Fibroblast of skin of scalp (primary cell): ENCODE measurements at regions not wholly inside any gene's neighbourhood (a gene's known extent, or its start where the extent isn't known, plus 50 kb on each side); places are given as distances from the start of the nearest gene placed in this dataset.
A peak's percentile ranks its signal among the peaks of the same experiment; 100 is the strongest.
"Not testable (repeated sequence)": the region's sequence is repeated elsewhere in the genome, so short reads cannot be mapped to it uniquely, and the experiment has no call there.

ENCODE experiments used
- DNase-seq: peaks from one replicate; pipeline ENCODE4 v3.0.0-alpha.2; 2013

GRCh38 chr6:25125736-25126135 is 153.4 kb upstream of the CARMIL1 start:
- DNase-seq: no peak

DNA sequence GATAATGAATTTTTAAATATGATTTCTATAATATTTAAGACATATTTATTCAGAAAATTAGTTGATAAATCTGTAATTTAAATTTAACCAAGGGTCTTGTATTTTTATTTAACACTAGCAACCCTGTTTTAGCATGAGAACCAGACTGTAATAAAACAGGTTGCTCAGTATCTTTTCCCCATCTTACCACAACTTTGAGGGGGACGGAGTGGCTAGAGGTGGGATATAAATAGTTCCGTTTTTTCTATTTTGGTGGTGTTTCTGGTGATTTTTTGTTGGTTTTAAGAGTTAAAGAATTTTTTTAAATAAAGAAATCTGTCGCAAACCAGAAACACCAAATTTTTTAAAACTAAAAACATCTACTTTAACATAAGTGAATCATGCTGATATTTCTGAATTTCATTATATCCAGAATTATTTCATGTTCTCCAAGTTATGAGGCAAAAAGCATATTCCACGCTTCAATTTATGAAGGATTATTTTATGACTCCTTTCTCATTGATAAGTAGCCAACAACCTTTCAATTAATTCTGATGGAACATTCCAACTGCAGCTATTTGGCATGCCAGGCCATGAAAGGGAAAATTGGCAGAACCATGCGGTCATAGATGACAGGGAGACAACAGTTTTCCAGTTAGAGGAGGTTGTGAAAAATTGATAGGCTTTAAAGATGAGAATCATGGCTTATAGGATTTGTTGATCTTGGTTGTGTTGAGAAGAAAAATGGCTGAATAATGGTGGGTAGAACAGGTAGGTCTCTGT is 151.9 kb upstream of the CARMIL1 start:
- DNase-seq: no peak

GRCh38 chr6:25130518-25130917 is 148.7 kb upstream of the CARMIL1 start:
- no peak for DNase-seq

DNA sequence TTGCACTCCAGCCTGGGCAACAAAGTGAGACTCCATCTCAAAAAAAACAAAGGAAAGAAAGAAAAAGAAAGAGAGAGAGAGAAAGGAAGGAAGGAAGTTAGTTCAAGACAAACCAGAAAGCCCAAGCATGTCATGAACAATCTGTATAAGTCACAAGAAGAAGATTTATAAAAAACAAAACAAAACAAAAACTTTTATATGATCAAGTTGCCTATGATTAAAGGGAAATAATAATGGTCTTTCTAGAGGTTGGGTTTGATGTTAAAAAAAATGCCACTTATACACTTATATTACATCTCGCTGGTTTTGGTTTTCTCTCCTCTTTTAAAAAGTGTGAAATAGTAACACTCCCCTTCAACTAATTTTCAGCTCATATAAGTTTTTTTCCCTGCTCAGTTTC is 146.2 kb upstream of the CARMIL1 start:
- no peak for DNase-seq

DNA sequence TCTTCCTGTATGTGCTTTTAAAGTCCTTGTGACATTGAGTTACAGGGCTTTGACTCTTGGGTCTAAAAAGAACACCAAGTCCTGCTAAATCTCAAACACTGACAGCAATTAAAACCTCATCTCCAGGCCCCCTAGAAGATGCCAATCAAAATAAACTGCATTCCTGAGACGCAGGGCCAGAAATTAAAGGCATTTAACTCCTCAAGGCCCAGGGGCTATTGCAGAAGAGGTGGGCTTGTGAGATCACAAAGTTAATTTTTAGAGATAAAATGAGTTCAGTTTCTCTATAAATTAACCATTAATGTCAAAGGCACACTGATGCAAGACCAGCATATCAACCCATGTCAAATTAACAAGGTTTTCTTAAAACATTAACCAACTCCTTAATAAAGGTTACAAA is 145.6 kb upstream of the CARMIL1 start:
- no peak for DNase-seq

DNA sequence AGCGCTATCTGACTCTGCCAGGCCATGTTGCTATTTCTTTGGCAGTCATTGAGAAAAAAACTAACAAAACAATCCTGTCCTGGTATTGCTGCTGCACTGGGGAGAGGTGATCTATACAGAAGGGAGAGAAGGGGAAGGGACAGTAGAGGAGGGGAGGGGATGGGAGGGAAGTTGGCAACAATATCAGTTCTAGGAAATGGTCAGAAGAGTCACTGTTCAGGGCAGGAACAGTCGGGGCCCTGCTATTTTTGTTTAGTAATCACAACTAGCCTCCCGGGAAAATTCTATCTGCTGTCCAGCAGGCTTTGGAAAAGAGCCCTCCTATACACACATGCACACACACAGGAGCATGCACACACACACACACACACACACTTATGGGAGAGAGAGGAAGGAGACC is 142.3 kb upstream of the CARMIL1 start:
- no peak for DNase-seq

DNA sequence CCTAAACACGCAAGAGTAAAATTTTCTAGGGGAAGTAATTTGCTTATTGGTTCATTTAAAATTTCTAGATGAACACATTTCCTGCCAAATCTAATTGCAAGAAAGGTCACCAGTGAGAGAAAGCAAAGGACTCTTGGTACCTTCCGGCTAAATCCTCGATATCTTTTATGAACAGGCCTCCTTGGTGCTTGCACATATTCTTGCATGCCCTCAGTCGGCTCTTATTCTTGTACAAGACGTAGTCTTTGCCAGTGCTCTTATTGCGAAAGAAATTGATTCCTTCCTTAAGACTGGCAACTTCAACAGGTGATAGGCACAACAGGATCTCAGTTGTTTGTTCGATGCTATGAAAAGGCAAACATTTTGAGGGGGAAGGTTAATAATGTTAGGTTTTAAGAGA is 141.7 kb upstream of the CARMIL1 start:
- no peak for DNase-seq

DNA sequence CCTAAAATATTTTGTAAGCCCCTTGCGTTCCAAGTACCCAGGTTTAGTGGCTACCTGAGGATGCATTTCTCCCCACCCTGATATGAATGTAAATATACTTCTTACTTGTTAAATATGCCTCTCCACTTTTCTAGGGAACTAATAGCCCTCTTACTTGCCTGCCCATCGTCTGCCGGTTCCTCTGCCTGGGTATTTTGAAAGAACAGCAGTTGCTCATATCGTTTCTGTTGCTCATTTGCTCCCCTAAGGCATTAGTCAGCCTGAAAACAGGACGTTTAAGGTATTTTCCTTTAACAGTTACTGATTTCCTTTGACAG is 141.3 kb upstream of the CARMIL1 start:
- no peak for DNase-seq

DNA sequence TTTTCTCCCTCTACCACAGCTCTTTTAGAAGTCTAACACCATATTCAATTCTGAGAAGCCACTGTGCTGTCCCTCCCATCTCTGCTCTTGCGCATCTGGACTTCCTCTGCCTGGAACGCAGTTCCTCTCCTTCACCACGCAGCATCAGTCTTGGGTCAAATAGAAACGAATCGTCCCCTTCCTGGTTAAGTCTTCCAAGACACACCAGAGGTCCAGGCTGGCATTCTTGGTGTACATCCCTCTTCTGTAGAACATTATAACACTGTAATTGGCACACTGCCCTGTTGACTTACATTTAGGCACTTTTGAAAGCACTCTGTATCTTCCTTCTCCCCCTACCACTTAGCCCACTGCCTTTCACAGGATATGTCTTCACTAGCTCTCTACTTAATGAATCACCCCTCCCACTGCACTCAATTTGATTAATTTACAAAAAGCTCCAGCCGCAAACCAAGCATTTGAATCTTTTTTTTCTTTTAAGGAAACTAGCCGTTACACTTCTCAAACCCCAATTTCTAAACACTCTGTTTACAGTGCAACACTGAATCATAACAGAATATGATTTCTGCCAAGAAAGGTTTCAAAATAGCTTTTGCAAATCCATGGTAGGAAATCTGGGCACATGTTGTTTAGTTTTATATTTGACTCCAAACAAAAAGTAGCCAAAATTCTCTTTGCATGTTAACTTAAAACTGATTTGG is 140.8 kb upstream of the CARMIL1 start:
- DNase-seq: peak; percentile 79

DNA sequence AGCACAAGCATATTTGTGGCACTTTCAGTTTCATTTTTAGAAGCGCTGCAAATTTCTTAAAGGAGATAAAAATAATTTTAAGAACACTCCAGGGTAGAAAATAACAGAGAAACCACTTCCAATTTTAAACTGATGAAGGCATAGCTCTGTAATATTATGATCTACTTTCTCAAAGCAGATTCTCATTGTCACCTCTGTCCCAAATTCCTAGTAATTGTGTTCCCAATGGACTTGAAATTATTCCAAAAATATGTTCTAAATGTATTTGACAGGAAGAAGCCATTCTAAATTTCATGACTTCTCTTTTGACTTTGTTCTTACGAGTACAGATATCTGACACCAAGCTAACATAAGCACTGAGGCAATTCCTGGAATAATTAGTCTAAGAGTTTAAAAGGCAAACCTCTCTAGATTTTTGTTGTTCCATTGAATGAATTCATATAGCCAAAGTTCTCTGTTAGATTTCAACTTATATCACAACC is 140.2 kb upstream of the CARMIL1 start:
- DNase-seq: peak; percentile 22

GRCh38 chr6:25139608-25140007 is 139.6 kb upstream of the CARMIL1 start:
- DNase-seq: not testable (repeated sequence)

DNA sequence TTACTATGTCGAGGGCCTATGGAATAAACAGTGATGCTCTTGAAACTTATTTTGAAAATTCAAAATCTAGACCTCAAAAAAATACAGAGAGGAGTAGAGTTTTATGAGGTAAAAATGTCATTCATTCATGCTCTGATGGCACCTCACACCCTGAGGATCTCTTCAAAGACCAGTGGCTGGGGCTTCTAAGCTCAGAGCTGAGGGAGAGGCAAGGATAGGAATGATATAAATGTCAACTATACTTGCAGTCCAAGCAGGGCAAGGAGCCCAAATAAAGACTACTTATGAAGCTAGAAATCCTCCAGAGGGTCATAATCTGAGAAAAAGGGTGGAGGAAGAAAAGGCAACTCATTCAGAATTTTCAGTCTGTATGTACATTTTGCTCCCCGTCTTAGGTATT is 136.7 kb upstream of the CARMIL1 start:
- no peak for DNase-seq

- no peak for DNase-seq
Measured at GRCh38 chr6:25144919-25145318, 134.3 kb upstream of the CARMIL1 start.

GRCh38 chr6:25147223-25147622 is 132.0 kb upstream of the CARMIL1 start:
- DNase-seq: no peak

DNA sequence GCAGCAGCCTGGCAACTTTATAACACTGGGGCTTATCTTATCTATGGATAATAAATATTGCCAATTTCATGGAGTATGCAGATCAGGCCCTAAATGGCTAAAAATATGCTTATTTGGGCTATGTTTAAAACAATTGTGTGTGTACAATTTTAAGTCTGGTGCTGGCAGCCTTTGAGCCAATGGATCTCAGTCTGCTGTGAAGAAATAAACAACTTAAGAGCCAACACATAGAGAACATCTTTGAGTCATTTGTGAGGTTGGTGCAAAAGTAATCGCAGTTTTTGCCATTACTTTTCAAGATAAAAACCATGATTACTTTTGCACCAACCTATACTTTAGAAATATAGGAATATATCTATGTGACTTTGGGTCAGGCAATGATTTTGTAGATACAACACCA is 129.1 kb upstream of the CARMIL1 start:
- no peak for DNase-seq

GRCh38 chr6:25150863-25151262 is 128.3 kb upstream of the CARMIL1 start:
- DNase-seq: no peak

DNA sequence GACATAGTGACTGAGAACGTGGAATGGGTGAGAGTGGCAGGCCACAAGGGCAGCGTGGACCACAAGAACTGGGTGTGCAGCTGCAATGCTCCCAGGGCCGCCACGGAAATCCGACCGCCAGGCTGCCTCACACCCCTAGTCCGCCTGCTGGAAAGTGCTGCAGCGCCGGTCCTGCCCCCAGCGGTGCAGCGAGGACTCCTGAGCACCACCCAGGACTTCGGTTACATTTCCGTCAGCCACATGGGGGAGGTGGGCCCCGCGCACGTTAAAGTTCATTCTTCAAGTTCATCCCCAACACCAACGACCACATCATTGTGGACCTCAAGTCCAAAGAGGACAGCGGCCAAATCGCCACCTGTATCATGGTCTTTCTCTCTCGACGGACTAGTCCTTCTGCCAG is 126.1 kb upstream of the CARMIL1 start:
- no peak for DNase-seq

DNA sequence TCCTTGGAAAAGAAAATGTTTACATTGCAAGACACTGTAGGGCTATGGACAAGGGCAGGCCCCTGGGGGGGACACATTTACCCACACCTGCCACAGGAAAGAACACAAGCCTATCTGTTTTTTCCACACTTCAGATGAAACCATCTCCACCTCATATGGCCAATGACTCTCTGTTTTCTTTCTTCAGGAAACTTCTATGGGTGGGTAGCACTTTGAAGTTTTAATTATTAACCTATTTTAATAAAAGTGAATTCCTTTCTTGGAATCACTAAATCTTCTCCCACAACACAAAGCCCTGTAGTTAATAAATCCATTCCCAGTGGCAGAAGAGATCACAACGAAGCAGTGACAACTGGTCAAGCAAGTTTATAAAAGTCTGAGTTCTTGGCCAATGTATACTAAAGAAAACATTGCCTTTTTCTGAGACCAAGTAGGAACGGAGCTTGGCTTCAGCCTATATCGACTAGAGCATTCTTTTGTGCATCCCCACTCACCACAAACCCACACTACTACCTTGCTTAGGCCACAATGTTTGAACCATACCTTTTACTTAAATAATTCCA is 125.1 kb upstream of the CARMIL1 start:
- no peak for DNase-seq

GRCh38 chr6:25155211-25155610 is 124.0 kb upstream of the CARMIL1 start:
- DNase-seq: no peak

DNA sequence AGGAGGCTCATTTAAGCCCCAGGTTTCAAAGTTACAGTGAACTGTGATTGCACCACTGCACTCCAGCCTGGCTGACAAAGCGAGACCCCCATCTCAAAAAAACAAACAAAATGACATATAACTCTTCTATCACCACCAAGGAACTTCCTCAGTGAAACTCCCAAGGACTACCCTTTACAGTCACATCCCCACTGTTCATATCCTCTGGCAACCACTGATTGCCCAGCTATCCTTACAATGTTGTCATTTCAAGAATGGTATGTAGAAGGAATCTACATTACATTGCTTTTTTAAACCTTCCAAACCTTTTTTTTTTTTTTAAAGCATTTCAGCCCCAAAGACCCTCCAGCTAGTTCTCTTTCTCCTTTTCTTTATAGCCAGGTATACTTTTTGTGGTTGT is 123.1 kb upstream of the CARMIL1 start:
- peak; percentile 73 for DNase-seq

DNA sequence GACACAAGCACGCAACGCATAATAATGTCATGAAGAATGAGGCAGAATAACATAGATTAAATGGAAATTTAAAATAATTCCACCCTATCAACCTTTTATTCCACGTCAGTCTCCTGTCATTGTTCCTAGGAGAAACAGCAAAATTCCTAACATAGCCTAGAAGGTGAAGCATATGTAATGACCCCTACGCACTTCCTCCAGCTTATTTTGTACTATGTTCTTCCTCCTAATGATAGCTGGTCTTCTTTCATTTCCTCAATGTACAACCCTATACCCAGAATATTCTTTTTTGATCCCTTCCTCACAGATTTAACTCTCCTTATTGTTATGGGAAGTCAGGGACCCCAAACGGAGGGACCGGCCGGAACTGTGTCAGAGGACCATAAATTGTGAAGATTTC is 122.0 kb upstream of the CARMIL1 start:
- DNase-seq: no peak

GRCh38 chr6:25157842-25158241 is 121.3 kb upstream of the CARMIL1 start:
- no peak for DNase-seq

- DNase-seq: not testable (repeated sequence)
Measured at GRCh38 chr6:25160134-25160533, 119.0 kb upstream of the CARMIL1 start.

GRCh38 chr6:25165177-25165576 is 114.0 kb upstream of the CARMIL1 start:
- no peak for DNase-seq
